ENCODE measurements at regions not wholly inside any gene's neighbourhood (a gene's known extent, or its start where the extent isn't known, plus 50 kb on each side); places are given as distances from the start of the nearest gene placed in this dataset.

- H3K36me3 ChIP-seq (ENCODE audit: control insufficient read depth, insufficient read depth, low read length), result no peaks in the 10 kb centered on the region
- H3K27me3 ChIP-seq (ENCODE audit: control insufficient read depth, insufficient read depth, low read length), result no peaks in the 10 kb centered on the region
- no peak for TF ChIP-seq CTCF (IDR thresholded peaks at IDR 0.05; ENCODE audit: insufficient read depth, low read depth, low read length)
- H3K4me3 ChIP-seq (ENCODE audit: low read depth, low read length), result no peak overlapping the region
- POLR2A ChIA-PET, result no interaction called here
- no peak for DNase-seq (ENCODE audit: low read depth)
- CTCF ChIA-PET, result interaction anchor here (0.7 kb wide), 1 partner anchor 9 kb away, joined by 3 read pairs; no protein-coding TSS in a partner anchor
These were observed 162.5 kb upstream of the PITX1 start for GRCh38 chr5:135196483-135196882.

DNA sequence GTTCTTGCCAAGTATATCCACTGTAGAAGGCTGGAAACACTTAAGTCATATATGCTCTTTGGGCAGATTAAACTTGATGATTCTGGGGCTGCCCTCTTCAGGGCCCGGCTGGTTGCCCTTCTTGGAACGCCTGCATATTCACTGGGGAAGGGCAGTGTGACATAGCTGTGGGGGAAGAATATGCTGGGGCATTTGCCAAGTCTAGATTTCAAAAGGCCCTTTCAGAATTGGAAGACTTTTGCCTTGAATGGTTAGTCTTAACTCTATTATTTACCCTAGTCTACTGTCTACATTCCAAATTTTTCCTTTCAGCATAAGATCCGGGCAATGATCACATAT, 161.2 kb upstream of the PITX1 start:
- no peak for DNase-seq (ENCODE audit: low read depth)
- Histone ChIP-seq H3K36me3 (ENCODE audit: control insufficient read depth, insufficient read depth, low read length) (no peaks in the 10 kb centered on the region), H3K27me3 (ENCODE audit: control insufficient read depth, insufficient read depth, low read length) (no peaks in the 10 kb centered on the region), H3K4me3 (ENCODE audit: low read depth, low read length) (no peak overlapping the region)
- no peak for TF ChIP-seq CTCF (IDR thresholded peaks at IDR 0.05; ENCODE audit: insufficient read depth, low read depth, low read length)
- ChIA-PET CTCF (interaction anchor here (0.9 to 1.9 kb wide), 6 partner anchors 12 to 290 kb away, joined by 3 to 6 read pairs (median 4); partner anchors contain the start of gene PCBD2), POLR2A (no interaction called here)

DNA sequence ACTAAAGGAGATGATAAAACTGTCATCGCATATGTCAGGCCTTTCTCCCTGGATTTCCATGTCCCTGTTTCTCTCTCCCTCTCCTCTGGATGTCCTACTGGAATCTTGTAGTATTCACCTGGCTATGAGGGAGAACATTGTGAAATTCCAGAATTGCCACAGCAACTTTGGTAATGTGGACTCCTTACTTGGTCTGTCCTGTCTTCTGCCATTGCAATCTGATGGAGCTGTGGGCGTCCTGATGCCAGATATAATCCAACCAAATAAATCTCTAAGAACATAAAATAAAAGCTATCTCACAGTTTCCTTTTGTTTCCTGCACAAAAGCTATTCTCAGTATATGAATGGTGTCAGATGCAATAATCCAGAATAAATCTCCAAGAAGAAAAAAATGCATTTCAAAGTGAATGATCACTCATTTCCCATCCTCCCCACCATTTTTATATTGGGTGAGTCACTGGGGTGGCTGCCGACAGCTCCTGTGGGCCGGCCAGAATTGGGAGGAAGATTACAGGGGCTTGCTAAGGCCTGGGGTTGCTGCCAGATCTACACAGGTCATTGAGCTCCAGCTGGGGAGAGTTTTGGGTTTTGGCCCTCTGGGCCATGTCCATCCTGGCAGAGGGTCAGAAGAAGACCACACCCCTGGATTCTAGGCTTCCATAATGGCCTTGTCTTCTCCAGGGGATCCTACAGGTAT, 160.7 kb upstream of the PITX1 start:
- Histone ChIP-seq H3K36me3 (ENCODE audit: control insufficient read depth, insufficient read depth, low read length) (no peaks in the 10 kb centered on the region), H3K4me3 (ENCODE audit: low read depth, low read length) (no peak overlapping the region), H3K27me3 (ENCODE audit: control insufficient read depth, insufficient read depth, low read length) (no peaks in the 10 kb centered on the region)
- TF ChIP-seq CTCF (IDR thresholded peaks at IDR 0.05; ENCODE audit: insufficient read depth, low read depth, low read length), result no peak
- POLR2A ChIA-PET, result no interaction called here
- CTCF ChIA-PET, result interaction anchor here (0.9 to 2.5 kb wide), 8 partner anchors 12 to 290 kb away, joined by 3 to 10 read pairs (median 4); partner anchors contain the start of gene PCBD2
- DNase-seq (ENCODE audit: low read depth), result no peak

GRCh38 chr5:135194126-135194488, 160.1 kb upstream of the PITX1 start:
- CTCF ChIA-PET, result interaction anchor here (0.7 to 3.4 kb wide), 11 partner anchors 8 to 289 kb away, joined by 3 to 20 read pairs (median 3); partner anchors contain the start of gene PCBD2
- POLR2A ChIA-PET, result no interaction called here
- no peak for TF ChIP-seq CTCF (IDR thresholded peaks at IDR 0.05; ENCODE audit: insufficient read depth, low read depth, low read length)

DNA sequence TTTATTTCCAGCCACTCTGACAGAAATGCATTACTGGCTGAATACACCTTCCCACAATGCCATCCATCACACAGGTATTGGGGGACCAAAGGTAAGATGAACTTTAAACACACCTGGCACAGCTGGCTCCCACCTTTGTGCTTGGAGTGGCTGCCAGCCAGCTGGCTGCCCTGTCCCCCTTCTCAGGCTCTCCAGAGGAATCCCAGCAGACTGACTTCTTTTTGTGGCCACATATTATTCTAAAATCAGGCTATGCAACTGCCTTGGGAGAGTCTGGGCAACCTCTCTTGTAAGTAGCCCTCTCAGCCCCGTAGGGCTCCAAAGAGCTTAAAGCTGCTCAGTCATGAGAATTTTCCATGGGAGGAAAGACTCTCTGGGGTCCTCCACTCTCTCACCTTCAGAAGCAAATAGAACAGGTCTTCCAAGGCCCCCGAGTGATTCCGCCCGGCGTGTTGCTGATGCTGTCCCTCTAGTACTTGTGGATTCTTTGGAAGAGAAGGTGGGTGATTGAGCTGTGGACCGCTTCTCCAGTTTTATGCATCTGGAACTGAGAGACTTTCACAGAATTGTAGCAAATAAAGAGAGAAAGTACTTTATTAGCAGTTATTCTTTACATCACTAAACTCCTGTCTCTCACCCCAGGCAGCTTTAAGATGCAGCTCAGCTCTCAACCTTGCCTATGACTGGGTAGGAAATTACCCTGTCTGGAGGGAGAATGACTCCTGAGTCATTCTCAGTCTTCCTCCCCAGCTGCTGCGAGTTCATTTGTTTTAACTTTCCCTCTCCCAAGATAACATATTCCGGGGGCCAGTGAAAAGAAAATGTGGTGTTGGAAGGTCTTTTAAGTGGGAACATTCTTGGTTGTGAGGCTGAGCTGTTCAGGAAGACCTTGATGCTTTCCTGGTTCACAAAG, 159.4 kb upstream of the PITX1 start:
- ChIA-PET POLR2A (no interaction called here), CTCF (interaction anchor here (0.7 to 3.7 kb wide), 11 partner anchors 8 to 288 kb away, joined by 3 to 20 read pairs (median 4); partner anchors contain the start of gene PCBD2)
- H3K27me3 ChIP-seq (ENCODE audit: control insufficient read depth, insufficient read depth, low read length), result no peaks in the 10 kb centered on the region
- no peak overlapping the region for H3K4me3 ChIP-seq (ENCODE audit: low read depth, low read length)
- TF ChIP-seq CTCF (IDR thresholded peaks at IDR 0.05; ENCODE audit: insufficient read depth, low read depth, low read length), result no peak
- H3K36me3 ChIP-seq (ENCODE audit: control insufficient read depth, insufficient read depth, low read length), result no peaks in the 10 kb centered on the region
- DNase-seq (ENCODE audit: low read depth), result no peak

More at GRCh38 chr5:135194126-135194488, 160.1 kb upstream of the PITX1 start:
- no peak overlapping the region for H3K4me3 ChIP-seq (ENCODE audit: low read depth, low read length)
- no peaks in the 10 kb centered on the region for H3K27me3 ChIP-seq (ENCODE audit: control insufficient read depth, insufficient read depth, low read length)
- DNase-seq (ENCODE audit: low read depth), result no peak
- H3K36me3 ChIP-seq (ENCODE audit: control insufficient read depth, insufficient read depth, low read length), result no peaks in the 10 kb centered on the region

All from BJ (cell line).